GM19467 (cell line): ENCODE measurements at regions not wholly inside any gene's neighbourhood (a gene's known extent, or its start where the extent isn't known, plus 50 kb on each side); places are given as distances from the start of the nearest gene placed in this dataset.

Source experiments
- ATAC-seq: cut with Tn5 transposase; IDR thresholded peaks from one replicate; pipeline ENCODE4 v1.9.1; 2021; ENCODE audit warnings: mild to moderate bottlenecking, moderate library complexity; ENCODE audit not compliant: unreplicated experiment

DNA sequence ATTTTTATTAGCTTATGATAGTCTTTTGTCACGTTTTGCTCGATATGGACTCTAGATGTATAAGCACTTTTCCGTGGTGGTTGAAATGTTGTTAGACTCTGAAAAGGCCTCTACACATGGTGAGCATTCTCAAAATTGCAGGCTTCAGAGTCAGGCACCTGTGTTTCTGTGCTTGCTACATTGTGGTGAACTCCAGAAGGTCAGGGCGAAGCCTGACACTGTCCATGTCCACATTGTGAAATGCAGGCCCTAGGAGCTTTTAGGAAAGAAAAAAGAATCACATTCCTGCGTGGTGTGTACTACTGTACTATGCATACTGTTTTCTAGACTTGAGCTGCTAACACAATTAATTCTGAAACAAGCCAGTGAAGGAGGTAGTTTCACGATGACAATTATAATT is 86.3 kb downstream of the HS3ST1 start:
- no peak for ATAC-seq

DNA sequence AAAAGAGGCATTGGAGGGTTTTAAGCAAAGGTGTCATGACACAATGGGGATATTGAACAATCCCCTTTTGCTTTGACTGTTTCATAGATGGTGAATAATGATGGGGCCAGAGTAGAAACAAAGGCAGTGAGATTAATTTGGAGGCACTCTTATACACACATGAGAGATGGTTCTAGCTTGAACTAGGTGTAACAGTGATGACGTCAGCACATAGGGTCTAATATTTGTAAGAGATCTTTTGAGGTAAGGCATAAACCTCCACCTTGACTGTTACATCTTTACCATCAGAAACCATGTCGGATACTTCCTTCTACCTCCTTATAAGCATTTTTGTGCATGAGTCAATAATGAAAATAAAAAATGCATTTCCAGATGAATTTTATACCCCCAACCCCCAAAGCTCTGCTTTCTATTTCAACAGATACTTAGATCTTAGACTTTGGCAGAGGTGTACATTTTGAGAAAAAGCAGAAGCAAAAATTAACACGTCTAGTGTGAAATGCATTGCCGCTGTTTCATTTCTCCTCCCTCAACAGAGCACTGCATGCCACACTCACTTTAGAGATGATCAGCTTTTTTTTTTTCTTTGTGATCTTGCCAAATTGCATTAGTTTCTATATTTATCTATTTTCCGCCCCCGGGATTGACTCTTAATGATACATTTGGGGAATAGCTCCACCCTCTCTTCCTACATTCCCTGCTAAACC is 87.2 kb downstream of the HS3ST1 start:
- ATAC-seq = no peak

DNA sequence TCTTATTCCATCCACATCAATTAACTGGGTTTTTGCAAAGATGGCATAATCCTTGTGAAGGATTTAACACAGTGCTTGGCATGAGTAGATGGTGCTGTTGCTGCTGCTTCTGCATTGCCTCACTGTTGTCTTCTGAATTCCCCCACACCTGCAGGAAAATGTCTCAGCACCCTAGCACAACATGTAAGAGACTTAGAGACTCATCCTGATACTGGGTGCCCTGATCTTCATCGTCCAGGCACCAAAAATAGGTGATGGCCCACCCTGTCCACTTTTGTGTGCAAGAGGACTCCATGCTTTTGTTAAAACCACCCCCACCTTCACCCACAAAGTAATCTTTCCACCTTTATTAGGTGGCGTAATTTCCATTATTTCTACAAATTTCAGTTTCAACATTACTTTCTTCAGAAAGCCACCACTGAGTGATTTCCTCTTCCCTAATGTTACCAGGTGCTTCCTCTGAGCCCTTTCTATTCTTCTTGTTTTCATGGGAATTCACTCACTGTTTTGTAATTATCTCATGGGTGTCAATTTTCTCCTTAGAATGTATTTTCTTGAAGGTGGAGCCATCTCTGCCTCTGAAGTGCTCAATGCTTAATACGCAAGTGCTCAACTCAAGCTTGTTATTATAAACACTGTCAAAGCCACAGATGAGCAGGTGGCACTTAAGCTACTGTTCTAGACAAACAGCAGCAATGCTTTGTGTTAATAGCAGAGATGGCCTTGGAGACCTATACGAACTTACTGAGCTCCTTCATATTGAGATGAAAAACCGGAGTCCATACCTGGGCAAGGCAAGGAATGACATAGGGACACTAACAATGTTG is 89.5 kb downstream of the HS3ST1 start:
- ATAC-seq = no peak

DNA sequence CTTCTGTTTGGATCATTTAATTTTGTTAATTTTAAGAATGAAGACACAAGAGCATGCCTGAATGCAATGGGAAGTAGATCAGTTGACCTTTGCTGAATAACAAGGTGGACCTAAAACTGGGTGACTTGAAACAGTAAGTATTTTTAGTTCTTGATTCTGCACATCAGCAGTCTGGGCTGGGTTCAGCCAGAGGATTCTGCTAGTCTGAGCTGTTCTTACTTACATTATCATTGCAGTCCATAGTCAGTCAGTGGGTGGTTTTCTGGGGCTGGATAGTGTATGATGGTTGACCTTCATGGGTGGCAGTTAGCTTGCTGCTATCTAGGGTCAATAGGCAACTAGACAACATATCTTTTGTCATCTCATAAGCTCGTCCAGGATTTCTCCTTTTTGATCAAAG is 91.4 kb downstream of the HS3ST1 start:
- no peak for ATAC-seq

GRCh38 chr4:11336435-11336834 is 92.3 kb downstream of the HS3ST1 start:
- no peak for ATAC-seq

- ATAC-seq = no peak
Measured at GRCh38 chr4:11334887-11335286, 93.8 kb downstream of the HS3ST1 start.

DNA sequence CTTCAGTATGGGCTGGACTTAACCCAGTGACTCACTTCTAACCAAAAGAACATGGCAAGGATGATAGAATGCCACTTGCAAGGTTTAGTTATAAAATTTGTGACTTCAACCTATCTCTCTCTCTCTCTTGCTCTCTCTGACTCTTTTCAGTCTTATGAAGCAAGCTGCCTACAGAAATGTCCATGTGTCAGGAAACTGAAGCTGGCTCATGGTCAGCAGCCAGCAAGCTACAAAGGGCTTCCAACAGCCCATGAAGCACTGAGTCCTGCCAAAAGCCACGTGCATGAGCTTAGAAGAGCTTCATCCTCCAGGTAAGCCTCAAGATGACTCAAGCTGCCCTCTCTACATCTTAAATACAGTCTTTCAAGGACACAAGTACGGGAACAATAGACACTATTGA is 100.3 kb downstream of the HS3ST1 start:
- no peak for ATAC-seq

GRCh38 chr4:11326021-11326420 is 102.7 kb downstream of the HS3ST1 start:
- ATAC-seq = no peak

- ATAC-seq = no peak
Measured at GRCh38 chr4:11323771-11324170, 104.9 kb downstream of the HS3ST1 start.

GRCh38 chr4:11313157-11313943 is 115.3 kb downstream of the HS3ST1 start:
- no peak for ATAC-seq

- ATAC-seq = no peak
Measured at GRCh38 chr4:11312389-11312788, 116.3 kb downstream of the HS3ST1 start.

GRCh38 chr4:11301075-11301660 is 127.5 kb downstream of the HS3ST1 start:
- ATAC-seq = no peak

DNA sequence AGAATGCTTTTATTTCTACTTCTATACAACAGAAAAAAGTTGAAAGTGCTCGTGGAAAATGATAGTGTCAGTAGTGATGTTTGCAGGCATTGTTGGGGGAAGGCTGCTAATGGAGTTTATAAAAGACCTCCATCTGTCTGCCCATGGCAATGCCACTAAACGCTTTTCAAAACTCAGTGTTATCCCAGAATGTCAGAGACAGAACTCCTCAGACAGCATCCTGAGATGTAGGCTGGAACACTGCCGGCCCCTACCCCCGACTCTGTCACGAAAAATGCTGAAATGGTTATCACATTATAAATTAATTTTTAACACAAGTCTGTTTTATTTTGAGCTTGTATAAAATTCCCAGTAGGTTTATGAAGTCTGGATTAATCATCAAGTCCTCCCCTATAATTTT is 128.9 kb downstream of the HS3ST1 start:
- no peak for ATAC-seq

DNA sequence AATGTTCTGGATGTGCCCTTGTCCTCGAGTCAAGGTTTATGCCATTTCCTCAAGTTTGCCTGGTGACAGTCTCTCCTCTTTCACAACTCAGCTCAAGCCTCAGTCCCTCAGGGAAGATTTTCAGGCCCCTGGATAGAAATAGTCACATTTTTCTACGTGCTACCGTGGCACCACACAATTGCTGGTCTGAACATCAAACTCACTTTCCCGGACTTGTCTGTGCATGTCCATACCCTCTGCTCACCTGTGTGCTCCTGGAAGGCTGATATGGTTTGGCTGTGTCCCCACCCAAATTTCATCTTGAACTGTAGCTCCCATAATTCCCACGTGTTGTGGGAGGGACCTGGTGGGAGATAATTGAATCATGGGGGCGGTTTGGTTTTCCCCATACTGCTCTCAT is 129.7 kb downstream of the HS3ST1 start:
- no peak for ATAC-seq

DNA sequence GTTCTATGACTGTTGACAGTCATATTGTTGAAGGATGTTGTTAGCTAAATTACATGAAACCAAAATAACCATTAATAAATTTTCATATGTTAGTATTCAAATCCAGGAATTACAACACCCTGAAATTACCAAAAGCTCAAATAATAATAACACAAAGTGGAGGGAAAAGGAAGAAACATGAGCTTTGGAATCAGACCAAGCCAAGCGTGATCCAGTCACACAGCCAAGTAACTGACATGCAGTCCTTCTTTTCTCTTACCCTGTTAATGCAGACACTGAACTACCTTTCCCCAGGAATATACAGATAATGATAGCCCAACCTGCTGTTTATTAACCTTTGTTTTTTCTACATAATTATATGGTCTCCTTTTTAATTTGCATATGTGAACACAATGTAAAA is 130.2 kb downstream of the HS3ST1 start:
- ATAC-seq = no peak

DNA sequence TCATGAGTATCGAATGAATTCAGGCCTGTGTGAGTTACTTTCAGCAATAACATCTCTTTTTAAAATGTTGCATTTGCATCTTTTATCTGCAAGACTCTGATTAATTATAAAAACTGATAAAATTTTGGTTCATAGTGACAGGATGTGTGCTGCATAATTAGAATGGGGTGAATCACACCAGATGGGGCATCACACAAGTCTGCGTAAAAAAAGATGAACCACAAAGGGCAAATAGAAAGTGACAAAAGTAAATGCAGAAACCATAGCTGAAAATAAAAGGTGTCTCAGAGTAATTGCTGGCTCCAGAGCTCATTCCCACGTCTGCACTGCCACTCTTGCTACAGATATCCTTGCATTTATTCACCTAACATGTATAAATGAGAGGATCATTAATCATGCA is 131.1 kb downstream of the HS3ST1 start:
- ATAC-seq = no peak

DNA sequence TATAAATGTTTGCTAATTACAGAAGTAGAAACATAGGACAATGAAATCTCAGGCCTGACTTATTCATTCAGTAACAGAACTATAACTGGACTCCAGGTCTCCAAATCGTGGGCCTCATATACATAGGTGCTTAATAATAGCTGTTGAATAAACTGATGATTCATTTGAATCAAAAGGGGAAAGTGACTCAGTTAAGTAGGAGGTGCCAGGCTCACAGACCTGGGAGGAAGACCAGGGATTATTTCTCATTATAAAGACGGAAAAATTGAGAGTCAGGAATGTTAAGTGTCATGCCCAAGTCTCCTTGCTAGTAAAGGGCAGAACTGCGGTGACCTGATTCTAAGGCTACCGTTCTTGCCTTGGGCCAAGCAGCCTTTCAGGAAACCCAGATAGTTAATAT is 131.5 kb downstream of the HS3ST1 start:
- no peak for ATAC-seq

DNA sequence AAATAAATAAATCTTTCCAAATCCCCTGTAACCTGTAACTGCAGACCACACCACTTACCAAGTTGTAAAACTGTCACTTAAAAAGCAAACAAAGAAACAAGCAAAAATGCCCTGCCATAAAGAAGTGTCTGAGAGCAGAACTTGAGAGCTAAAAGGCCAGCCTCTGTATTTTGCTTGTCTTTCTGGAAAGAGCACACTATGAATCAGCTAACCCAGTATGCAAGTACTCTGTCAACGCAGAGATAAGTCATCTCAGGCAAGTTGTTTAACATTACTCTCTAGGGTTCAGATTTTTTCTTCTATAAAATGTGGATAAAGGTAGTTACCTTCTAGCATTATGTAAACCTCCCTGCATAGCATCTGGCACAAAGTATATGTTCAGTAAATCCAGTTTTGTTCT is 134.8 kb downstream of the HS3ST1 start:
- no peak for ATAC-seq

DNA sequence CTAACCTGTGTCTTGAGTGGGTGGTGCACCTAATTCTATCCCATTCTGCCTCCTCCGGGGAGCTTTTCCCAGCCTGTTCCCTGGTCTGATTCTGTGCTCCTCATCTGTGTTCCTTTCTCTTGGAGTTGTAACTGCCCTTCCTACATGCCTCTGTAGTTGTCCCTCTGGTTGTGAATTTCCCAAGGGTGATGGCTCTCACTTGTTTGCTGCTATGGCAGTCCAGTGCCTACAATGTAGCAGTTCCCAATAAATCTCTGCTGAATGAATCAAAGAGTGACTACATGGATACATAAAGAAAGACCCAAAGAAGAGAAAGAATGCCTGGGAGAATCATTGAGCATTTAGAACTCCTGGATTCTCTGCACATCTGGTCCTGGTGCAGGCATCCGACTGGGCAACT is 141.6 kb downstream of the HS3ST1 start:
- ATAC-seq = no peak

GRCh38 chr4:11286533-11286932 is 142.2 kb downstream of the HS3ST1 start:
- no peak for ATAC-seq

DNA sequence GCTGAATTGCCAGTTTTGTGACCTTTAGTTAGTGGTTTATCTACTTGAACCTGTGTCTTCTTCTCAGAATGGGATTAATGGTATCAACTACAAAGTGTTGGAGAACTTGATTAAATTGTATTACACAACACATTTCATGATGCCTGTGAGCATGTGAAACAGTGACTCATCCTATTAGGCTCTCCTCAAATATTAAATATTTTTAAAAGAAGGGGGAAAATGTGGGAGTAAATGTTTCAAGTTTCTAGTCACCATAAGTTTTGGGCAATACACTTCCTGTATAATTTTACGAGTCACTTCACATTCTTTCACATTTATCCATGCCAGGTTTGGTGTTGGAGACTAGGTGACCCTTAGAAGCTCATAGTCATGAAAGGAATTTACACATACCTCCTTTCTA is 147.0 kb downstream of the HS3ST1 start:
- ATAC-seq = no peak
